AG09319 (cell line): ENCODE measurements at regions not wholly inside any gene's neighbourhood (a gene's known extent, or its start where the extent isn't known, plus 50 kb on each side); places are given as distances from the start of the nearest gene placed in this dataset.

ENCODE experiments used
- DNase-seq: peaks from one replicate; pipeline ENCODE4 v3.0.0-alpha.2; 2010; ENCODE audit warnings: low read depth; ENCODE audit errors: extremely low read depth
- CTCF ChIP-seq: IDR thresholded peaks from 2 replicates; pipeline ENCODE4 v1.5.1; 2011; ENCODE audit warnings: low read depth, mild to moderate bottlenecking, inconsistent platforms, low read length, moderate library complexity

- no peak for DNase-seq
- TF ChIP-seq CTCF = no peak
Measured at GRCh38 chr5:84862132-84862531, 477.5 kb upstream of the EDIL3 start.

GRCh38 chr5:84861306-84861705 is 476.6 kb upstream of the EDIL3 start:
- no peak for DNase-seq

GRCh38 chr5:84859056-84859455 is 474.4 kb upstream of the EDIL3 start:
- no peak for DNase-seq
- TF ChIP-seq CTCF = no peak

More at GRCh38 chr5:84861306-84861705, 476.6 kb upstream of the EDIL3 start:
- no peak for TF ChIP-seq CTCF

GRCh38 chr5:84831701-84832100 is 447.0 kb upstream of the EDIL3 start:
- TF ChIP-seq CTCF = no peak
- no peak for DNase-seq

GRCh38 chr5:84830265-84830664 is 445.6 kb upstream of the EDIL3 start:
- DNase-seq = no peak
- no peak for TF ChIP-seq CTCF

- TF ChIP-seq CTCF = no peak
- DNase-seq = no peak
Measured at GRCh38 chr5:84825606-84826005, 440.9 kb upstream of the EDIL3 start.

- no peak for DNase-seq
- TF ChIP-seq CTCF = no peak
Measured at GRCh38 chr5:84821924-84822323, 437.2 kb upstream of the EDIL3 start.
